Liver (tissue), 3 donors: ENCODE measurements at regions not wholly inside any gene's neighbourhood (a gene's known extent, or its start where the extent isn't known, plus 50 kb on each side); places are given as distances from the start of the nearest gene placed in this dataset.

ENCODE experiments used
- ATF3 ChIP-seq: IDR thresholded peaks from 2 replicates; pipeline ENCODE4 v1.6.1; 2016; ENCODE audit warnings: antibody characterized with exemption
- CTCF ChIP-seq: fragments of 150-350 bp; IDR thresholded peaks from 2 replicates; pipeline ENCODE4 v1.5.1; 2017; ENCODE audit warnings: improper control_type of control experiment, low read depth, low read length; ENCODE audit not compliant: missing input control
- GABPA ChIP-seq, 2 donors: IDR thresholded peaks in 1 of 2; conservative IDR thresholded peaks in 1 of 2; 2 replicates each; pipeline ENCODE4 v1.6.1; 2016; ENCODE audit warnings: antibody characterized with exemption in 2 of 2, mild to moderate bottlenecking in 1 of 2, moderate library complexity in 1 of 2
- RAD21 ChIP-seq, 2 donors: IDR thresholded peaks; 2 replicates each; pipeline ENCODE4 v1.6.1; 2016; ENCODE audit warnings: antibody characterized with exemption in 2 of 2, mild to moderate bottlenecking in 2 of 2
- TAF1 ChIP-seq: conservative IDR thresholded peaks from 2 replicates; pipeline ENCODE4 v1.6.1; 2016; ENCODE audit warnings: antibody characterized with exemption, mild to moderate bottlenecking
- donor health status: healthy.
- donor health status: healthy.

- TF ChIP-seq ATF3: no peak
- TF ChIP-seq CTCF: no peak
- TF ChIP-seq RAD21 (IDR thresholded peaks at IDR 0.05): no peak
- TF ChIP-seq GABPA (IDR thresholded peaks at IDR 0.05 in 1 of 2, conservative IDR thresholded peaks at IDR 0.05 in 1 of 2): no peak
- TF ChIP-seq TAF1: no peak
Observed at GRCh38 chr10:105413997-105414396, 772.9 kb downstream of the SORCS3 start.
